HG03571 (cell line): ENCODE measurements at regions not wholly inside any gene's neighbourhood (a gene's known extent, or its start where the extent isn't known, plus 50 kb on each side); places are given as distances from the start of the nearest gene placed in this dataset.

Experiments
- ATAC-seq: cut with Tn5 transposase; IDR thresholded peaks from one replicate; pipeline ENCODE4 v1.9.1; 2021; ENCODE audit not compliant: unreplicated experiment

DNA sequence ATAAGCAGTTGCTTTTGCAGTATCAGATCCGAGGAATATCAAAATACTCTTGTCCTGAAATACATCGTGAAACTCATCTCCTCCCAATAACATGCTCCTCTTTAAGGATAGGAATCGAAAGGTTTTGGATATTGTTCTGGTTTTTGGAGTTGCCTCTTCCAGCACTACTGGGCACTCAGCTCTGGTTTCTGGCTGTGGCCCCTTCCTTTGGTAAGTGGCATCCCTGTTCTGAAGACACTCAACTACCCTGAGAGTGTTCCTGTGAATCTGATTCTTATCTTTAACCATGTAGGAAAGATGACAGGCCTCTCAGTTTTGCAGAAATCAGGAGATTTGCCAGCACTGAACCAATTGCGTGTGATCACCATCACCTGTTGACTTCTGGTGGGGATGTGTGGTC lies 327.5 kb upstream of the TBL1XR1 start:
- no peak for ATAC-seq

DNA sequence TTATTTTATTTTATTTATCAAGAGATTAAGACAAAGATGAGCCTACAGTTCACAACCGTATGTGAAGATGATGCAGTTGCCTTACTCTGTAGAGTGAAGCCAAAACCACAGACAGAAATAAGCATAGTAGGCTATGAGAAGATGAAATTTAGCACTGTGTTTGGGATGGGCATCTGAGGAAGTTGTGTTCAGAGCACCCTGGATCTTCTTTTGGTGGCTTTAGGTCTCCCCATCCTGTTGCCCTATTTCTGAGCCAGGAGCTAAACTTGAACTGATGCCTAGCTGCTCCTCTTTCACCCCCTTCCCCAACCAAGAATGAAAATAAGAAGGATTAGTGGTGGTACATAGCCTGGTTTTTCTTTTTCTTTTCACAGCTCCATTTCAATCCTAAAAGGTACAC lies 328.1 kb upstream of the TBL1XR1 start:
- no peak for ATAC-seq

DNA sequence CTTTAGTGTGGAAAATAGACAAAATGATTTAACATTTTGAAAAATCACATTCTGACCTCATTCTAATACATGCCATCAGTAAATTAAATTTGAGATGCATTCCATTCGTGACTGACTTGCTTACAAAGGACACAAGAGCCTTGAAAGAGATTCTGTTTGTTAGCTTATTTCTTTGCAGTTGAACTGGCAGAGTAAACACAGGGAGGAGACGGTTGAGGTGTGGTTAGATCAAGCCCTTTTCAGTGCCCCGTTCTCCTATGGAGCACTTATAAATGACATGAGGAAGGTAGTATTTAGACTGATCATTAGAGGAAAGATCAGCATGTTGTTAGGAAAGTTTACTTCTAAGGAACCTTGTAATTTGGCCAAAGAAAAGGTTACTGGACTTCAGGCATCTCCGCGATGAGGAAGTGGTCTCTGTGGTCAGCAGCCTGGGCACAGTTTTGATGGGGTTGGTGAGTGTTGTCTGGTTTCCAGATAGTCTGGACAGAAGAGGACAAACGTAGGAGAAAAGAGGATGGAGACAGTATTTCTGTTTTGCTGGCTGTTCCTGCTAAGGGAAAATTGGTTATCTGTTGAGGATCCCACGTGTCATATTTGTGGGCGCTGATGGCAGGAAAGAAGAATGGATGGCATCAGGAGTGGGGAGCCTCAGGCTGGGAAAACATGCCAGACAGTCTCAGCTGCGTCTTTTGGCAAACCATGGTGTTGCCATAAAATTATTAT lies 328.9 kb upstream of the TBL1XR1 start:
- ATAC-seq, result no peak

- no peak for ATAC-seq
These were observed 329.9 kb upstream of the TBL1XR1 start for GRCh38 chr3:177527182-177527581.

- ATAC-seq, result no peak
These were observed 331.2 kb upstream of the TBL1XR1 start for GRCh38 chr3:177528306-177529070.

GRCh38 chr3:177529071-177529550 lies 331.8 kb upstream of the TBL1XR1 start:
- no peak for ATAC-seq

- no peak for ATAC-seq
These were observed 332.5 kb upstream of the TBL1XR1 start for GRCh38 chr3:177529716-177530335.

DNA sequence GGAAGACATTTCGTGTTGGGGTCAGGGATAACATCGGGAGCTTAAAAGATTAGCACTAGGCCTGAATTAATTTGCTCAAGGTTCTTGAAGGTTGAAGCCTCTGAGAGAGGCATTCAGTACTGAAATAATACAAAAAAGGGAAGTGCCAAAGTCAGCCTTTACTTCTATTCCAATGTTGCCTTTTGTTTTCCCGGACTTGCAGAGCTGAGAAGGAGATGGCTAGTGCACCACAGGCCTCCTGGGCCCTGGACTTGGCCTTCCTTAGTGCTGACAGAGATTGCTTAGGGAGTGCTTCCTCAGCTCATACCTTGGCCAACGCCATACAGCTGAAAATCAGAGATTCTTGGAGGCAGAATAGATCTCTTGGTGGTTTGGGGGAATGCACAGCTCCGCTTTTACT lies 333.6 kb upstream of the TBL1XR1 start:
- no peak for ATAC-seq

- no peak for ATAC-seq
These were observed 339.6 kb upstream of the TBL1XR1 start for GRCh38 chr3:177536873-177537272.

DNA sequence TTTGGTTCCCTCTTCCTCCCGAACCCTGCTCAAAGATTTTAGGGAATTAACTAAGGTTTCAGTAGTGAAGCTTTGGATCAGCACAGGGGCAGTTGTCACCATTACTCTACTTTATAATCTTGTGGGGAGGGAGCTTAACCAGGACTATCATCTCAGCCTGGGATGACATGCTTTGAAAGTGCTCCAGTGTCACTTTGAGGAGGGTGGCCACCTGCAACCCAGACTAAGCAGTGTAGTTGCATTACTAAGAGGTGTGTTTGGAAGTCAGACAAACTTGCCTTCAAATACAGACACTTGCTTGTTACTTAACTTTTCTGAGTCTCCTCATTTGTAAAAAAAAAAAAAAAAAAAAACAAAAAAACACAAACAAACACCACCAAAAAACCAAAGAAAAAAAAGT lies 340.3 kb upstream of the TBL1XR1 start:
- no peak for ATAC-seq

DNA sequence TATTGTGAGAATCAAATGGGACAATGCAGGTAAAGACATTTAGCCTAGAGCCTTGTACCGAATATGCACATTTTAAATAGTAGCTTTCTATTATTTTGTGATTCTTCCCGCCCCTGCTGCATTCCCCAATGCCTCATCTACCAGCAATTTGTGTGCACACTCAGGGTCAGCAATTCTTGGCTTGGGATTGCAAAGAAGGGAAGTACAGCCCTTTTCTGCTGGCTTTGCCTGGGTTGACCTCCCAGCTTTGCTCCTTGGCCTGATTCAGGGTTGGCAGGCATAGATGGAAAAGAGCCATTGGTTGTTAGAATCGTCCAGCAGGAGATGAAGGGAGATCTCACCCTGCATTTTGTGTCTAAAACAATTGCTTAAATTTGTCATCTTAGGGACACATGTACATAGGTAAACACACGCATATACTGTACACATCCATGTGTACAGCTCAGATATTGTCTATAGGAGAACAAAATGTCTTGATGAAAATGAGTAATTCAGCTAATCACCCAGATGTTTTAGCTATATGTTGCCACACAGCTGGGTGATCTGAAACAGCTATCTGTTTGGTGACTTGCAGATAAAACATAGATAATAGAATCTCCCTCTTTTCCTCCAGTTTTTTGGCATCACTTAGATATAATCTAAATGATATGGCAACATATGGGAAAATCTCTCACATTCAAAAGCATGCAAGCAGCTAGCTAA lies 340.9 kb upstream of the TBL1XR1 start:
- no peak for ATAC-seq

- peak; percentile 94 for ATAC-seq
These were observed 341.8 kb upstream of the TBL1XR1 start for GRCh38 chr3:177538750-177539730.

DNA sequence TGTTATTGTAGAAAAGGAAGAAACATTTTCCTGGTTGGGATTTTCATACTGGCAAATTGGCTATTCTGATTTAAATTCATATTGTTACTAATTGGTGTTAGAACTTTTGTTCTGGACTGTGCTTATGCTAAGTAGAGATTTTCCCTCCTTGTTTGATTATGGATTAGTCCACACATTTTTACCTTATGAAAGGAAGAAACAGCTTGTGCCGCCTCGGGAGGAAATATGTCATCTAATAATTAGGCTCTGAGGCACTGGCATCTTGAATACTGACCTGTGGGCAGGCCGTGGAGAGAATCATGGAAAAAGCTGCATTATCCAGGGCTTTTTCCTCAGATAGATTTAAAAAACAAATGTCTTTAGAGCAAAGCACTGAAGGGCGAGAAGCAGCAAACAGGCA lies 344.3 kb upstream of the TBL1XR1 start:
- ATAC-seq, result no peak

GRCh38 chr3:177545964-177546363 lies 348.7 kb upstream of the TBL1XR1 start:
- ATAC-seq, result no peak

GRCh38 chr3:177547711-177548350 lies 350.5 kb upstream of the TBL1XR1 start:
- no peak for ATAC-seq

GRCh38 chr3:177550667-177551066 lies 353.4 kb upstream of the TBL1XR1 start:
- ATAC-seq, result no peak

DNA sequence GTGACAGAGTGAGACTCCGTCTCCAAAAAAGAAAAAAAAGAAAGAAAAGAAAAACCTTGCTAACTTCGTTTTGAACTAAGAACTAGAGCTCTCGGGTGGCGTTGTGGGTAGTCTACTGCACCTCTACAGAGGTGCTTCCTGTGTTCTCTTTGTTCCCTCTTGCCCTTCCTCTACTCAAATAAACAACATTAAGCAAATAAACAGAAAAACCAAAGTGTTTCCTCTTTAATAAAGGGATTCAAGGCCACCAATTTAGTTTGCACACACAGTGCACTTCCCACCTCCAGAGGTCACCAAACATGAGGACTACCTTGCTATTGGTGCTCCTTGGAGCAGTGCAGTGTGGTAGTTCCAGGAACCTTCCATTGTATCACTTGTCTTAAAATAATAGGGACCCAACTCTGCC lies 354.2 kb upstream of the TBL1XR1 start:
- no peak for ATAC-seq

DNA sequence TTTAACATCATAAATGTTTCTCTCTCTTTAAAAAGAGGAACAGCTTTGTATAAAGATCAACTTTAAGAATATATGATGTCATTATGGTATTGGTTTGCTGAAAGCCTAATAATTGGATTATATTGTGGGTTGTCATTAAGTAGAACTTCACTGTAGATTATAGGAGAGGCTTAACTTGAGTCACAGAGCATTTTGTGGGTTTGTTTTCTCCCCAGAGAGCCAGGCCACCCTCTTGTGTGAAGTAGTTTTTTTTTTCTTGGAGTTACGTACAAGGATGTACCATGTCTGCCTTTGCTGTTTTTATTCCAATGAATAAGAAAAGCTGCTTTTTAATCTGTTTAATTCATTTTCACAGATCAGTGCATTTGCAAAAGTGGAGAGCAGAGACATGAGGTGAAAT lies 354.8 kb upstream of the TBL1XR1 start:
- ATAC-seq, result no peak

DNA sequence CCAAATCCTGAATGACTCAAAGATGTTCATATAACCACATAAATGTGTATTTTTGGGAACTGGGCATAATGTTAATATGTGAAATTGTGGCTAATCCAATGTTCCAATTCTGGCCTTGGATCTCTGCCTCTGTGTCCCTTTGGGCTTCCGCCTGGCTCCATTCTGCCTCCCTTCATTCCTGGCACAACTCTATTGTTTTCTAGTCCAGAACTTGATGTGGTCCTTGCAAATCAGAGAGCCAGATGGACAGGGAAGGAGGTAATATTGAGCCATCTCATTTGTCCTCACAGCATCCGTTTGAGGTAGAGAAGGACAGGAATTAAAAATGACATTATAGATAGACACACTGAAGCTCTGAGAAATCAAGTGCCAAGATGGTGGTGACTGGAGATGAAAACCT lies 355.7 kb upstream of the TBL1XR1 start:
- ATAC-seq, result no peak

DNA sequence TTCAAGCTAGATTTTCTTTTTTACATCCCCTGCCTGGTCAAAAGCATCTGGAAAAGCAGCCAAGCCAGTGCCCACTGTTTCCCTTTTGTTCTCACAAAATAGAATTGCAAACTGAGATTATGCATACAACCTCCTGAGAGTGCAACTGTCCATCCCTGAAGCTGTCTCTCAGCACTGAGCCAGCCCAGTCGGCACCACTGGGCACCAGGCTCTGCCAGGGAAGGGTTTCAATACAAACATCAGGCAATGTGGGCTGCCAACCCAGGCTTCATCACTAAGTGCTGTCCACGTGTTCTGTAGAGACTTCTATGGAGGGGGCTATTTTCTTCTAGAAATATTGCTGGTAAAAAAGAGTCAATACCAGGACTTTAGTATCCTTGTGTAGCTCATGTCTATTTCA lies 356.3 kb upstream of the TBL1XR1 start:
- ATAC-seq, result no peak
